Endothelial cell of umbilical vein (primary cell): ENCODE measurements at regions not wholly inside any gene's neighbourhood (a gene's known extent, or its start where the extent isn't known, plus 50 kb on each side); places are given as distances from the start of the nearest gene placed in this dataset.

Source experiments
- BruUV-seq: library from RNA; stranded (reverse); fragments of 400-500 nt; replicated peaks from 2 replicates; lab custom pipeline; 2021; lab: Mats Ljungman, UMichigan
- CTCF ChIA-PET: fragments of 300-600, 350-600 bp; sonication (Branson Sonifier 250); formaldehyde crosslinking; loops from one replicate; lab custom pipeline; 2021; ENCODE audit warnings: antibody characterized with exemption, inconsistent platforms; lab: Charles Lee
- POLR2A ChIA-PET: fragments of 300-600, 350-600 bp; sonication (Branson Sonifier 250); formaldehyde crosslinking; loops from one replicate; lab custom pipeline; 2021; ENCODE audit warnings: antibody characterized with exemption, inconsistent platforms; lab: Charles Lee
- DNase-seq: peaks from one replicate; pipeline ENCODE4 v3.0.0-alpha.2; 2011; ENCODE audit warnings: low read depth, low spot score
- FAIRE-seq: peaks from 2 replicates; lab custom pipeline; 2011; peaks lifted over from hg19 to GRCh38; lab: Jason Lieb, UNC
- H2AFZ ChIP-seq: 2 replicates; pipeline ENCODE4 v1.6.0; 2012; ENCODE audit warnings: low read depth, low read length, control low read depth, inconsistent platforms
- H3K27ac ChIP-seq: 2 replicates; pipeline ENCODE4 v1.5.1; 2011; ENCODE audit warnings: low read depth, mild to moderate bottlenecking, control low read depth, low read length, moderate library complexity; ENCODE audit not compliant: insufficient read depth
- H3K27me3 ChIP-seq, 2 experiments: 2 replicates each; pipeline versions ENCODE4 v1.6.0 to v1.6.1; 2011; ENCODE audit warnings: low read length in 2 of 2, mixed read lengths in 1 of 2; ENCODE audit not compliant: control insufficient read depth in 2 of 2, insufficient read depth in 2 of 2
- H3K36me3 ChIP-seq, 2 experiments: 2 replicates in 1 of 2; 3 replicates in 1 of 2; pipeline ENCODE4 v1.5.1; 2011; ENCODE audit warnings: low read length in 2 of 2, mild to moderate bottlenecking in 1 of 2, moderate library complexity in 1 of 2; ENCODE audit not compliant: control insufficient read depth in 2 of 2, insufficient read depth in 2 of 2; ENCODE audit errors: extremely low read depth in 1 of 2
- H3K4me1 ChIP-seq: 3 replicates; pipeline ENCODE4 v1.5.1; 2011; ENCODE audit warnings: mild to moderate bottlenecking, low read length; ENCODE audit not compliant: control insufficient read depth, insufficient read depth; ENCODE audit errors: extremely low read depth
- H3K4me2 ChIP-seq: 2 replicates; pipeline ENCODE4 v1.6.1; 2011; ENCODE audit warnings: low read length, control low read depth, mixed read lengths; ENCODE audit not compliant: insufficient read depth
- H3K4me3 ChIP-seq, 3 experiments: fragments of 200-600 bp in 1 of 3; sonication (generic), shearing (Covaris generic) in 1 of 3; replicated peaks in 1 of 3; 2 replicates each; pipeline ENCODE4 v1.5.1; 2011 to 2016; ENCODE audit warnings: control low read depth in 3 of 3, low read length in 3 of 3, mild to moderate bottlenecking in 2 of 3, inconsistent platforms in 1 of 3, low read depth in 1 of 3, moderate library complexity in 1 of 3; ENCODE audit not compliant: insufficient read depth in 1 of 3
- H3K79me2 ChIP-seq: 2 replicates; pipeline ENCODE4 v1.6.0; 2012; ENCODE audit warnings: low read length, inconsistent platforms; ENCODE audit not compliant: control insufficient read depth, insufficient read depth
- H3K9ac ChIP-seq: replicated peaks from 2 replicates; pipeline ENCODE3; 2011; ENCODE audit warnings: low read length, control low read depth; ENCODE audit not compliant: insufficient read depth; ENCODE audit errors: extremely low read depth
- H3K9me1 ChIP-seq: replicated peaks from 3 replicates; pipeline ENCODE4 v1.6.0; 2011; ENCODE audit warnings: mild to moderate bottlenecking, low read length; ENCODE audit not compliant: control insufficient read depth, insufficient read depth; ENCODE audit errors: extremely low read depth
- H3K9me3 ChIP-seq: replicated peaks from 2 replicates; pipeline ENCODE4 v1.5.1; 2012; ENCODE audit warnings: low read length, inconsistent platforms; ENCODE audit not compliant: control insufficient read depth, insufficient read depth
- H4K20me1 ChIP-seq: replicated peaks from 2 replicates; pipeline ENCODE3; 2011; ENCODE audit warnings: mild to moderate bottlenecking, low read length; ENCODE audit not compliant: control insufficient read depth, insufficient read depth; ENCODE audit errors: extremely low read depth
- EZH2 ChIP-seq: IDR thresholded peaks from 2 replicates; pipeline ENCODE4 v1.6.1; 2012; ENCODE audit warnings: borderline replicate concordance, low read depth, mild to moderate bottlenecking, moderate library complexity, low read length, inconsistent platforms; ENCODE audit not compliant: severe bottlenecking
- FOS ChIP-seq: IDR thresholded peaks from 2 replicates; pipeline ENCODE4 v1.6.1; 2011; ENCODE audit warnings: mild to moderate bottlenecking, low read length, moderate library complexity, borderline replicate concordance; ENCODE audit not compliant: insufficient read depth
- GATA2 ChIP-seq: IDR thresholded peaks from 2 replicates; pipeline ENCODE4 v1.7.0; 2011; ENCODE audit warnings: low read depth, mild to moderate bottlenecking, moderate library complexity, mixed read lengths, low read length; ENCODE audit not compliant: insufficient read length, insufficient read depth
- JUN ChIP-seq: IDR thresholded peaks from 2 replicates; pipeline ENCODE4 v1.6.1; 2011; ENCODE audit warnings: borderline replicate concordance, low read depth; ENCODE audit not compliant: insufficient read length, insufficient read depth
- MYC ChIP-seq: IDR thresholded peaks from one replicate; pipeline ENCODE4 v1.6.1; 2011; ENCODE audit warnings: mild to moderate bottlenecking, low read depth, low read length
- POLR2A ChIP-seq: IDR thresholded peaks from 2 replicates; pipeline ENCODE4 v1.6.1; 2012; ENCODE audit warnings: low read depth, mild to moderate bottlenecking, control low read depth, low read length
- POLR2AphosphoS5 ChIP-seq: IDR thresholded peaks from 2 replicates; pipeline ENCODE4 v1.6.1; 2012; ENCODE audit warnings: low read depth, mild to moderate bottlenecking, control low read depth, low read length, moderate library complexity; ENCODE audit not compliant: insufficient read depth
- dilution Hi-C: fragments of 300-500 bp; cut with MboI; formaldehyde crosslinking; loops from one replicate; pipeline ENCODE4 v1.15.0; 2019; ENCODE audit warnings: low sequenced_read_pairs; ENCODE audit not compliant: extremely low pct_ligation_motif_present
- intact Hi-C: fragments of 100-400 bp; cut with micrococcal nuclease; formaldehyde crosslinking; loops from one replicate; pipeline ENCODE4 v1.10.0; 2022
- TF ChIP-seq, protein P1 (sequence below), 2 donors: IDR thresholded peaks; 1 replicate in 1 of 2; 2 replicates in 1 of 2; pipeline ENCODE4 v1.5.1; 2011; ENCODE audit warnings: low read length in 2 of 2, mild to moderate bottlenecking in 2 of 2, moderate library complexity in 2 of 2, control low read depth in 1 of 2, inconsistent platforms in 1 of 2, low read depth in 1 of 2; ENCODE audit not compliant: insufficient read depth in 1 of 2; ENCODE audit errors: extremely low read depth in 1 of 2
- TF ChIP-seq, protein P2 (sequence below): IDR thresholded peaks from 2 replicates; pipeline ENCODE4 v1.6.1; 2011; ENCODE audit not compliant: insufficient read depth, insufficient read length

DNA sequence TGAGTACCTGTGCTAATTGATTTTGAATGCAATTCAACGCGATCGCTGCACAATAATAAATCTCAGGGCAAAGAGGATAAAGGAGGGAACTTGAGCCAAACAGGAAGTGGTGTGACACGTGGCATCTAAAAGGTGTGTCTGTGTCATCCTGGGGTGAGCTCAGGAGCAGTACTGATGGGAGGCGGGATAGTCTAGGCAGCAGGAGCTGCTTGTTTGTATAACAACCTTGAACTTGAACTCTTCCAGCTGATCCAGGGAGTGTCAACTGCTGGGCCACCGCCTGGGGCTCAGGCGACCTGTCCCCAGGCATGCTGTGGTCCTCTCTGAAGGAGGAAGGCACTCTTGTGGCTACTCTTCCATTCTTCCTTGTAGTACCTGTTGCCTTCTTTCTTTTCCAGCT lies 61.2 kb downstream of the BOD1L2 start:
- Histone ChIP-seq H3K9ac (no peak overlapping the region), H3K27me3 (peaks cover 0 to 2% of the 10 kb centered on the region in 2 experiments), H3K4me1 (peaks cover 3% of the 10 kb centered on the region), H3K4me3 (no peak overlapping the region), H3K36me3 (no peaks in the 10 kb centered on the region), H3K9me1 (no peaks in the 10 kb centered on the region), H3K9me3 (no peaks in the 10 kb centered on the region), H3K4me2 (no peak overlapping the region), H3K27ac (no peak overlapping the region), H4K20me1 (no peaks in the 10 kb centered on the region), H3K79me2 (no peaks in the 10 kb centered on the region), H2AFZ (no peak overlapping the region)
- no TSS peak for BruUV-seq
- intact Hi-C loops (no loop called here), dilution Hi-C loops (no loop called here)
- FAIRE-seq, result no peak
- TF ChIP-seq POLR2A (no peak), JUN (no peak)
- POLR2A ChIA-PET, result no interaction called here
- CTCF ChIA-PET, result no interaction called here
- no peak for DNase-seq

DNA sequence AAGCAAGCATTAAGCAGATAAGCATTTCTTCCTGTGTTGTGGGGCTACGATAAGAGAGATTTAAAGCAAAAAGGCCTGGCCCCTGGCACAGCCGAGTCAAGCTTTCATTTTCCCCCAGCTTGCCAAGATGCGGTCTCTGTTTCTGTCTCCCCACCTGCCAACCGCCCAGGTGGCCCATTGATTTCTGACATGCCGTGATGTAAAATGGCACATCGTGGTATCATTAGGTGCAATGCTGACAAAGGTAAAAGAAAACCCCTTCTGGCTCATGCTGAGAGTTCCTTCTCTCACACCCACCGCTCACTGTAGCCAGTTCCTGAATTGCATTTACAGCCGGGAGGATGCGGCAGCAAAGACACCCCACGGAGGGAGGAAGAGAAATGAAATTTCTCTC lies 62.8 kb downstream of the BOD1L2 start:
- Histone ChIP-seq H3K4me2 (no peak overlapping the region), H3K9ac (no peak overlapping the region), H3K4me1 (peaks cover 3% of the 10 kb centered on the region), H3K36me3 (no peaks in the 10 kb centered on the region), H3K27ac (no peak overlapping the region), H3K9me3 (no peaks in the 10 kb centered on the region), H3K27me3 (peaks cover 0 to 2% of the 10 kb centered on the region in 2 experiments), H3K79me2 (no peaks in the 10 kb centered on the region), H3K4me3 (no peak overlapping the region), H4K20me1 (no peaks in the 10 kb centered on the region), H2AFZ (no peak overlapping the region), H3K9me1 (no peaks in the 10 kb centered on the region)
- intact Hi-C loops, result no loop called here
- DNase-seq, result no peak
- POLR2A ChIA-PET, result no interaction called here
- FAIRE-seq, result no peak
- dilution Hi-C loops, result no loop called here
- CTCF ChIA-PET, result interaction anchor here (1.0 kb wide), 1 partner anchor 341 kb away, joined by 5 read pairs; no protein-coding TSS in a partner anchor
- TF ChIP-seq POLR2AphosphoS5 (no peak), MYC (no peak), GATA2 (no peak), FOS (no peak), POLR2A (no peak), EZH2 (no peak), JUN (no peak)
- TF ChIP-seq, protein P1, sequence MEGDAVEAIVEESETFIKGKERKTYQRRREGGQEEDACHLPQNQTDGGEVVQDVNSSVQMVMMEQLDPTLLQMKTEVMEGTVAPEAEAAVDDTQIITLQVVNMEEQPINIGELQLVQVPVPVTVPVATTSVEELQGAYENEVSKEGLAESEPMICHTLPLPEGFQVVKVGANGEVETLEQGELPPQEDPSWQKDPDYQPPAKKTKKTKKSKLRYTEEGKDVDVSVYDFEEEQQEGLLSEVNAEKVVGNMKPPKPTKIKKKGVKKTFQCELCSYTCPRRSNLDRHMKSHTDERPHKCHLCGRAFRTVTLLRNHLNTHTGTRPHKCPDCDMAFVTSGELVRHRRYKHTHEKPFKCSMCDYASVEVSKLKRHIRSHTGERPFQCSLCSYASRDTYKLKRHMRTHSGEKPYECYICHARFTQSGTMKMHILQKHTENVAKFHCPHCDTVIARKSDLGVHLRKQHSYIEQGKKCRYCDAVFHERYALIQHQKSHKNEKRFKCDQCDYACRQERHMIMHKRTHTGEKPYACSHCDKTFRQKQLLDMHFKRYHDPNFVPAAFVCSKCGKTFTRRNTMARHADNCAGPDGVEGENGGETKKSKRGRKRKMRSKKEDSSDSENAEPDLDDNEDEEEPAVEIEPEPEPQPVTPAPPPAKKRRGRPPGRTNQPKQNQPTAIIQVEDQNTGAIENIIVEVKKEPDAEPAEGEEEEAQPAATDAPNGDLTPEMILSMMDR (IDR thresholded peaks at IDR 0.05; ENCODE audit: extremely low read depth in 1 of 2, insufficient read depth in 1 of 2, low read depth in 1 of 2, low read length in 2 of 2), result no peak
- TF ChIP-seq, protein P2, sequence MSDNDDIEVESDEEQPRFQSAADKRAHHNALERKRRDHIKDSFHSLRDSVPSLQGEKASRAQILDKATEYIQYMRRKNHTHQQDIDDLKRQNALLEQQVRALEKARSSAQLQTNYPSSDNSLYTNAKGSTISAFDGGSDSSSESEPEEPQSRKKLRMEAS, result no peak
- no TSS peak for BruUV-seq
